Neural progenitor cell (in vitro differentiated cells): ENCODE measurements at regions not wholly inside any gene's neighbourhood (a gene's known extent, or its start where the extent isn't known, plus 50 kb on each side); places are given as distances from the start of the nearest gene placed in this dataset.

Source experiments
- CTCF ChIP-seq: fragments of 200-600 bp; sonication (generic); IDR thresholded peaks from 2 replicates; pipeline ENCODE4 v1.5.1; 2017; ENCODE audit warnings: antibody characterized with exemption, mild to moderate bottlenecking
- EZH2 ChIP-seq: fragments of 200-600 bp; sonication (generic); IDR thresholded peaks from 2 replicates; pipeline ENCODE4 v1.6.1; 2017; ENCODE audit warnings: antibody characterized with exemption, mild to moderate bottlenecking, moderate library complexity
- EZH2phosphoT487 ChIP-seq: fragments of 200-600 bp; sonication (generic); IDR thresholded peaks from 2 replicates; pipeline ENCODE4 v1.6.1; 2017; ENCODE audit warnings: antibody characterized with exemption

GRCh38 chr1:188769181-188769580 is 1708.5 kb downstream of the BRINP3 start:
- TF ChIP-seq CTCF = no peak
- no peak for TF ChIP-seq EZH2phosphoT487
- no peak for TF ChIP-seq EZH2
